ENCODE measurements at regions not wholly inside any gene's neighbourhood (a gene's known extent, or its start where the extent isn't known, plus 50 kb on each side); places are given as distances from the start of the nearest gene placed in this dataset.
A peak's percentile ranks its signal among the peaks of the same experiment; 100 is the strongest.

DNA sequence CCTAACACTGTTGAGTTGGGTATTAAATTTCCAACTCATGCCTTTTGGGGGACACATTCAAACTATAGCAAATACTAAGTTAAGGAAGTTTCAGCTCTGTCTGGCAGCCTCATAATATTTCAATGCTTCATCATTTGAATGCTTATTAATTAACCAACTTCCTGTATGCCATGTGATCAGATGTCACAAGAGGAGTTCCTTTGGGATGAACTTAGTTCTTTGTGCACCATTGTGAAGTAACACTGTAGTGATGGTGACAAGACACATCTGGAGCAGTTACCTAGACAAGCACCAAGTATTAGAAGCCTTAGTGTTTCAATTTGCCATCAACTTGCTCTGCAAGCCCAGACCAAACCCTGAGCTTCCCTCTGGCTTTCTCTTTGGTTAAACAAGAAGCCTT is 90.7 kb upstream of the IL12B start:
- TF ChIP-seq, protein P1, sequence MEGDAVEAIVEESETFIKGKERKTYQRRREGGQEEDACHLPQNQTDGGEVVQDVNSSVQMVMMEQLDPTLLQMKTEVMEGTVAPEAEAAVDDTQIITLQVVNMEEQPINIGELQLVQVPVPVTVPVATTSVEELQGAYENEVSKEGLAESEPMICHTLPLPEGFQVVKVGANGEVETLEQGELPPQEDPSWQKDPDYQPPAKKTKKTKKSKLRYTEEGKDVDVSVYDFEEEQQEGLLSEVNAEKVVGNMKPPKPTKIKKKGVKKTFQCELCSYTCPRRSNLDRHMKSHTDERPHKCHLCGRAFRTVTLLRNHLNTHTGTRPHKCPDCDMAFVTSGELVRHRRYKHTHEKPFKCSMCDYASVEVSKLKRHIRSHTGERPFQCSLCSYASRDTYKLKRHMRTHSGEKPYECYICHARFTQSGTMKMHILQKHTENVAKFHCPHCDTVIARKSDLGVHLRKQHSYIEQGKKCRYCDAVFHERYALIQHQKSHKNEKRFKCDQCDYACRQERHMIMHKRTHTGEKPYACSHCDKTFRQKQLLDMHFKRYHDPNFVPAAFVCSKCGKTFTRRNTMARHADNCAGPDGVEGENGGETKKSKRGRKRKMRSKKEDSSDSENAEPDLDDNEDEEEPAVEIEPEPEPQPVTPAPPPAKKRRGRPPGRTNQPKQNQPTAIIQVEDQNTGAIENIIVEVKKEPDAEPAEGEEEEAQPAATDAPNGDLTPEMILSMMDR (IDR thresholded peaks at IDR 0.05; ENCODE audit: low read depth, low read length, missing control alignments) = no peak
- no peak overlapping the region for H3K4me3 ChIP-seq (ENCODE audit: low read depth, low read length)
- no peak for DNase-seq (ENCODE audit: low read depth)

DNA sequence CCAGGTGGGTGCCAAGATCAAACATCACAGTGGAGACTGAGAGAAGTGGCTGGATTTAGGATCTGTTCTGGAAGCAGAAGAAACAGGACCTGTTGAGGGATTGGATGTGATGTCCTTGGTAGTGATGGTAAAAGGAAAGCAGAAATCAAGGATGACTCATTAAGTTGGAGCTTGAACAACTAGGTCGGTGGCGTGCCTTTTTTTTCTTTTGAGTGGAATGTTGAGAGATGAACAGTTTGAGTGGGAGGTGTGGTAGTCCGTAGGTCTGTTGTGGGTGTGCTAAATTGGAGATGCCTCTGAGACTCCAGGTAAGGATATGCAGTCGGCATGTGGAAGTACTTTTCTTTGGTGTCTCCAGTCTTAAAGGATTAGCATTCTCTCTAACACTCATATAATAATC is 92.1 kb upstream of the IL12B start:
- DNase-seq (ENCODE audit: low read depth) = no peak
- TF ChIP-seq, protein P1 (IDR thresholded peaks at IDR 0.05; ENCODE audit: low read depth, low read length, missing control alignments) = no peak
- no peak overlapping the region for H3K4me3 ChIP-seq (ENCODE audit: low read depth, low read length)

DNA sequence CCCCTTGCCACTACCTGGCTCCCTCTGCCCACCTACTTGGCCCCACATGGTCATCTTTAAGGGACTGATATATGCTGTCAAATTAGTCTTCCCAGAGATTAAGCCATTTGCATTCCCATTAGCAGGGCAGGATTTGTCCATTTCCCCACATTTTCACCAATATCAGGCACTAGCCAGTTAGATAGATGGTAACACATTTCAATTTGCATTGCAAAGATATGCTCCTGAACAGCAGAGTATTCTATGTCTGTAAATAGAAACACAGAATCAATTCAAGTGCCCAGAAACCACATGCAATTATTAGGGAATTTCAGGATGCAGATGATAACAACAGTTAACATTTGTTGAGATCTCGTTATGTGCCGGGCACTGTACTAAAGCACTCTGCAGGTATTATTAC is 92.6 kb upstream of the IL12B start:
- no peak overlapping the region for H3K4me3 ChIP-seq (ENCODE audit: low read depth, low read length)
- TF ChIP-seq, protein P1 (IDR thresholded peaks at IDR 0.05; ENCODE audit: low read depth, low read length, missing control alignments) = no peak
- DNase-seq (ENCODE audit: low read depth) = no peak

DNA sequence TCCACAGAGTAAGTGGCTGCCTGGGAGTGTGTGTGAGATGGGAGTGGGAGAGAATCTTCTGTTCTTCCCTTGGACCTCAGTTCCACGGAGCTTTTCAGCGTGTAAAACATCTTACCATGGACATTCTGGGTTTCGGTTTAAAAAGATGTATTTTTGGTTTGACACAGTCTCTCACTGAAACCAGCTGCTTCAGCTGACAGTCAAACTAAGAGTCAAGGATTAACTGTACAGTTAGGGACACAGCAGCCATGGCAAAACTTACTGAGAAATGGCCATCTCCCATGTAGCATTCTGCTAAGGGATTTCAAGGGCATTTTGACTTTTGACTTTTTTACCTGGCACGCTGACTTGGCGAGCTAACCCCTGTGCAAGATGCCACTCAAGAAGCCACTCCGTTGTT is 93.8 kb upstream of the IL12B start:
- DNase-seq (ENCODE audit: low read depth) = no peak
- no peak overlapping the region for H3K4me3 ChIP-seq (ENCODE audit: low read depth, low read length)
- TF ChIP-seq, protein P1 (IDR thresholded peaks at IDR 0.05; ENCODE audit: low read depth, low read length, missing control alignments) = no peak

DNA sequence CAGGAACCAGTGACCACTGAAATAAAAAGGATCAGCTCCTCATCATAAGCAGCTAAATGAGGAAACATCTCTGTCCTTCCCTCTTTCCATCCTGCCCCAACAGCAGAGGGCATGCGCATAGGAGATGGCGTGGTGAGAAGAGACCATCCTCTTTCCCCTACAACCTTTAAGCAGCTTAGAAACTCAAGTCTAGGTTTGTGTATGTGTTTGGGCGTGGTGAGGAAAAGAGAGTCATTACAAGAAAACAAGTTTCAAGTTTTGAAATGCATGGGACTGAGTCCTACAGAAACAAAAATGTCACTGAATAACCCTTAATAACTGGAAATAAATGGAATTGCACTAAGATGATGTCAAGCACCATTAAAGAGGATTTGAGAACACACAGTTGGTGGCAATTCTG is 96.4 kb upstream of the IL12B start:
- no peak overlapping the region for H3K4me3 ChIP-seq (ENCODE audit: low read depth, low read length)
- no peak for DNase-seq (ENCODE audit: low read depth)
- TF ChIP-seq, protein P1 (IDR thresholded peaks at IDR 0.05; ENCODE audit: low read depth, low read length, missing control alignments) = no peak

DNA sequence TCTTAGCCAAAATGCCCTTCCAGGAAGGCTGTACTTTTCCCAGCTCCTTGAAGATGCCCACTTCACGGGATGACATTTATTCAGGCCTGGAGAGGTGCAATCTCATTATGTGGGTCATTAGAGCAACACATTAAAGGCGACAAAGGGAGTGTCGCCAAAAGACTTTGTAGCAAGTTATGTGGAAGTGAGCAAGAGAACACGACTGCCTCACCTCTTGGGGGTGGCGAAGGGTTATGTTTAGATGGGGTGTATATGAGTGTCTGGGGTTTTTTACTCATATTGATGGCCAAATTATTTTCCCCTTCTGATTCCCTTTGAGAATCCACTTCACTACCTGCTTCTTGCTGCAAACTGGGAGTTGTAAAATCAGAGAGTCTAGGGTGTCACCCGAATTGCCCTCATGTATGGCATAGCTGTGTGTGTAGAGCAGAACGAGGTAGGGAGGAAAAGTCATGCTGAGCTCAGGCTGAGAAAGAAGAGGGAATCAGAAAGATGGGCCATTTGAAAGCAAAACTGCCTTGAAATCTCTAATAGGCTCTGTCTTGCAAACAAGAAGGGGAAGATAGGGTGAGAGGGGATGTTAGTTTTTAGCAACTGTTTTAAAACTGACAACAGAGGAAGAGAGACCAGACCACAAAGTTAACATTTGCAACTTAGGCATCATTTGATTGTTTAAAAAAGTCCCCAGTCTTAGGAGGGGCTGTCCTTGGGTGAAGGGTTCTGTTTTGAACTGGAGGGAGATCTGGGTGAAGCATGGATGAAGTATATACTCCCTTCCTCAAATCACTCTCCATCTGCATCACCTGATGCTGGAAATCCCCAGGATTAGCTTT is 97.1 kb upstream of the IL12B start:
- peak; percentile 51 for DNase-seq (ENCODE audit: low read depth)
- TF ChIP-seq, protein P1 (IDR thresholded peaks at IDR 0.05; ENCODE audit: low read depth, low read length, missing control alignments) = no peak
- no peak overlapping the region for H3K4me3 ChIP-seq (ENCODE audit: low read depth, low read length)

Data from GM12864 (cell line).